ENCODE measurements at regions not wholly inside any gene's neighbourhood (a gene's known extent, or its start where the extent isn't known, plus 50 kb on each side); places are given as distances from the start of the nearest gene placed in this dataset.

- TF ChIP-seq EP300 (conservative IDR thresholded peaks at IDR 0.05; ENCODE audit: poor library complexity, severe bottlenecking): no peak
- TF ChIP-seq POLR2AphosphoS5 (IDR thresholded peaks at IDR 0.05): no peak
- no peak for TF ChIP-seq RAD21 (conservative IDR thresholded peaks at IDR 0.05)
Observed at GRCh38 chr7:91543646-91544045, 279.4 kb downstream of the FZD1 start.

Data from neural cell (in vitro differentiated cells).